ENCODE measurements at regions not wholly inside any gene's neighbourhood (a gene's known extent, or its start where the extent isn't known, plus 50 kb on each side); places are given as distances from the start of the nearest gene placed in this dataset.
A peak's percentile ranks its signal among the peaks of the same experiment; 100 is the strongest.

GRCh38 chrX:42952621-42953020, 174.7 kb upstream of the PPP1R2C start:
- in situ Hi-C loops (cut with HindIII; ENCODE audit: low pct_unique_long_range_greater_than_20kb, low sequenced_read_pairs): no loop called here
- no peak for TF ChIP-seq JUND (IDR thresholded peaks at IDR 0.05; ENCODE audit: low read depth)

GRCh38 chrX:42954880-42955279, 176.9 kb upstream of the PPP1R2C start:
- TF ChIP-seq JUND (IDR thresholded peaks at IDR 0.05; ENCODE audit: low read depth): no peak
- in situ Hi-C loops (cut with HindIII; ENCODE audit: low pct_unique_long_range_greater_than_20kb, low sequenced_read_pairs): no loop called here
- DNase-seq (ENCODE audit: low read depth in 1 of 2, low spot score in 1 of 2): no peak

More at GRCh38 chrX:42952621-42953020, 174.7 kb upstream of the PPP1R2C start:
- no peak for DNase-seq (ENCODE audit: low read depth in 1 of 2, low spot score in 1 of 2)

GRCh38 chrX:42955349-42955748, 177.4 kb upstream of the PPP1R2C start:
- DNase-seq (ENCODE audit: low read depth in 1 of 2, low spot score in 1 of 2): no peak
- no peak for TF ChIP-seq JUND (IDR thresholded peaks at IDR 0.05; ENCODE audit: low read depth)
- in situ Hi-C loops (cut with HindIII; ENCODE audit: low pct_unique_long_range_greater_than_20kb, low sequenced_read_pairs): no loop called here

GRCh38 chrX:42967681-42968300, 189.8 kb upstream of the PPP1R2C start:
- in situ Hi-C loops (cut with HindIII; ENCODE audit: low pct_unique_long_range_greater_than_20kb, low sequenced_read_pairs): no loop called here

GRCh38 chrX:42973321-42973720, 195.4 kb upstream of the PPP1R2C start:
- TF ChIP-seq JUND (IDR thresholded peaks at IDR 0.05; ENCODE audit: low read depth): no peak
- no peak for DNase-seq (ENCODE audit: low read depth in 1 of 2, low spot score in 1 of 2)
- in situ Hi-C loops (cut with HindIII; ENCODE audit: low pct_unique_long_range_greater_than_20kb, low sequenced_read_pairs): no loop called here

More at GRCh38 chrX:42967681-42968300, 189.8 kb upstream of the PPP1R2C start:
- no peak for TF ChIP-seq JUND (IDR thresholded peaks at IDR 0.05; ENCODE audit: low read depth)
- DNase-seq (ENCODE audit: low read depth in 1 of 2, low spot score in 1 of 2): no peak

GRCh38 chrX:42975906-42976305, 197.9 kb upstream of the PPP1R2C start:
- in situ Hi-C loops (cut with HindIII; ENCODE audit: low pct_unique_long_range_greater_than_20kb, low sequenced_read_pairs): no loop called here
- no peak for DNase-seq (ENCODE audit: low read depth in 1 of 2, low spot score in 1 of 2)
- TF ChIP-seq JUND (IDR thresholded peaks at IDR 0.05; ENCODE audit: low read depth): no peak

- in situ Hi-C loops (cut with HindIII; ENCODE audit: low pct_unique_long_range_greater_than_20kb, low sequenced_read_pairs): no loop called here
- DNase-seq (ENCODE audit: low read depth in 1 of 2, low spot score in 1 of 2): no peak
- no peak for TF ChIP-seq JUND (IDR thresholded peaks at IDR 0.05; ENCODE audit: low read depth)
Observed at GRCh38 chrX:42976746-42977366, 198.9 kb upstream of the PPP1R2C start.

GRCh38 chrX:42978655-42979379, 200.9 kb upstream of the PPP1R2C start:
- TF ChIP-seq JUND (IDR thresholded peaks at IDR 0.05; ENCODE audit: low read depth): no peak
- DNase-seq (ENCODE audit: low read depth in 1 of 2, low spot score in 1 of 2): peak in 1 of 2 experiments; percentile 2
- in situ Hi-C loops (cut with HindIII; ENCODE audit: low pct_unique_long_range_greater_than_20kb, low sequenced_read_pairs): no loop called here

GRCh38 chrX:42988700-42989099, 210.7 kb upstream of the PPP1R2C start:
- TF ChIP-seq JUND (IDR thresholded peaks at IDR 0.05; ENCODE audit: low read depth): no peak
- no peak for DNase-seq (ENCODE audit: low read depth in 1 of 2, low spot score in 1 of 2)
- in situ Hi-C loops (cut with HindIII; ENCODE audit: low pct_unique_long_range_greater_than_20kb, low sequenced_read_pairs): no loop called here

- in situ Hi-C loops (cut with HindIII; ENCODE audit: low pct_unique_long_range_greater_than_20kb, low sequenced_read_pairs): no loop called here
- DNase-seq (ENCODE audit: low read depth in 1 of 2, low spot score in 1 of 2): no peak
- no peak for TF ChIP-seq JUND (IDR thresholded peaks at IDR 0.05; ENCODE audit: low read depth)
Observed at GRCh38 chrX:42992199-42992943, 214.4 kb upstream of the PPP1R2C start.

- no peak for TF ChIP-seq JUND (IDR thresholded peaks at IDR 0.05; ENCODE audit: low read depth)
- in situ Hi-C loops (cut with HindIII; ENCODE audit: low pct_unique_long_range_greater_than_20kb, low sequenced_read_pairs): no loop called here
- DNase-seq (ENCODE audit: low read depth in 1 of 2, low spot score in 1 of 2): no peak
Observed at GRCh38 chrX:42996861-42997260, 218.9 kb upstream of the PPP1R2C start.

- DNase-seq (ENCODE audit: low read depth in 1 of 2, low spot score in 1 of 2): no peak
- in situ Hi-C loops (cut with HindIII; ENCODE audit: low pct_unique_long_range_greater_than_20kb, low sequenced_read_pairs): no loop called here
- TF ChIP-seq JUND (IDR thresholded peaks at IDR 0.05; ENCODE audit: low read depth): no peak
Observed at GRCh38 chrX:43000121-43000520, 222.2 kb upstream of the PPP1R2C start.

Measured in T47D (cell line).